HEK293T (cell line): ENCODE measurements at regions not wholly inside any gene's neighbourhood (a gene's known extent, or its start where the extent isn't known, plus 50 kb on each side); places are given as distances from the start of the nearest gene placed in this dataset.

Experiments
- ARNT ChIP-seq: fragments of 450-650 bp; IDR thresholded peaks from 2 replicates; pipeline ENCODE4 v1.6.1; 2017; ENCODE audit warnings: mild to moderate bottlenecking
- BHLHE40 ChIP-seq: fragments of 450-650 bp; IDR thresholded peaks from 2 replicates; pipeline ENCODE4 v1.6.1; 2016; ENCODE audit warnings: mild to moderate bottlenecking, moderate library complexity, borderline replicate concordance
- CTBP1 ChIP-seq: fragments of 450-650 bp; IDR thresholded peaks from 2 replicates; pipeline ENCODE4 v1.6.1; 2016; ENCODE audit warnings: borderline replicate concordance
- ELF4 ChIP-seq: fragments of 450-650 bp; IDR thresholded peaks from 2 replicates; pipeline ENCODE4 v1.6.1; 2017; ENCODE audit warnings: antibody characterized with exemption
- FOXK2 ChIP-seq: fragments of 450-650 bp; IDR thresholded peaks from 2 replicates; pipeline ENCODE4 v1.6.1; 2016; ENCODE audit warnings: mild to moderate bottlenecking
- FOXM1 ChIP-seq: fragments of 450-650 bp; IDR thresholded peaks from 2 replicates; pipeline ENCODE4 v1.6.1; 2017; ENCODE audit warnings: mild to moderate bottlenecking, borderline replicate concordance
- HDGF ChIP-seq: fragments of 450-650 bp; IDR thresholded peaks from 2 replicates; pipeline ENCODE4 v1.6.1; 2017; ENCODE audit warnings: antibody characterized with exemption, borderline replicate concordance
- L3MBTL2 ChIP-seq: fragments of 450-650 bp; conservative IDR thresholded peaks from 2 replicates; pipeline ENCODE4 v1.6.1; 2016; ENCODE audit warnings: mild to moderate bottlenecking
- LEF1 ChIP-seq: fragments of 450-650 bp; IDR thresholded peaks from 2 replicates; pipeline ENCODE4 v1.6.1; 2017; ENCODE audit warnings: mild to moderate bottlenecking, borderline replicate concordance
- PKNOX1 ChIP-seq: fragments of 450-650 bp; IDR thresholded peaks from 2 replicates; pipeline ENCODE4 v1.6.1; 2016
- SP1 ChIP-seq: fragments of 450-650 bp; IDR thresholded peaks from 2 replicates; pipeline ENCODE4 v1.6.1; 2017
- SUZ12 ChIP-seq: fragments of 450-650 bp; IDR thresholded peaks from 2 replicates; pipeline ENCODE4 v1.6.1; 2016; ENCODE audit warnings: mild to moderate bottlenecking
- TARDBP ChIP-seq: fragments of 450-650 bp; IDR thresholded peaks from 2 replicates; pipeline ENCODE4 v1.6.1; 2016
- ZNF384 ChIP-seq: fragments of 450-650 bp; IDR thresholded peaks from 2 replicates; pipeline ENCODE4 v1.6.1; 2016

- TF ChIP-seq SUZ12 (no peak), FOXK2 (no peak), L3MBTL2 (no peak), ZNF384 (no peak), BHLHE40 (no peak), ELF4 (no peak), FOXM1 (no peak), HDGF (no peak), PKNOX1 (no peak), LEF1 (no peak), TARDBP (no peak), SP1 (no peak), CTBP1 (no peak), ARNT (no peak)
Measured at GRCh38 chr14:89564286-89564957, 147.4 kb upstream of the FOXN3 start.
